ENCODE measurements at regions not wholly inside any gene's neighbourhood (a gene's known extent, or its start where the extent isn't known, plus 50 kb on each side); places are given as distances from the start of the nearest gene placed in this dataset.

- TF ChIP-seq ZBTB40 (IDR thresholded peaks at IDR 0.05; ENCODE audit: borderline replicate concordance), result no peak
- TF ChIP-seq STAT1 (conservative IDR thresholded peaks at IDR 0.05), result no peak
- no peak for TF ChIP-seq MAX (IDR thresholded peaks at IDR 0.05; ENCODE audit: low read depth, low read length)
- no peak for TF ChIP-seq KDM1A (IDR thresholded peaks at IDR 0.05; ENCODE audit: borderline replicate concordance)
- TF ChIP-seq JUND (IDR thresholded peaks at IDR 0.05; ENCODE audit: low read depth, low read length), result no peak
- TF ChIP-seq BACH1 (IDR thresholded peaks at IDR 0.05; ENCODE audit: borderline replicate concordance), result no peak
- no peak for TF ChIP-seq DPF2 (IDR thresholded peaks at IDR 0.05)
- no peak for TF ChIP-seq RB1 (IDR thresholded peaks at IDR 0.05; ENCODE audit: borderline replicate concordance)
- no peak for TF ChIP-seq BCLAF1 (IDR thresholded peaks at IDR 0.05)
- TF ChIP-seq POLR2A (IDR thresholded peaks at IDR 0.05; ENCODE audit: low read depth, low read length), result no peak
- TF ChIP-seq STAT3 (IDR thresholded peaks at IDR 0.05; ENCODE audit: low read depth, low read length), result no peak
These were observed 164.5 kb downstream of the HERPUD2 start (continued) for GRCh38 chr7:35530124-35531109.

Data from GM12878 (cell line).